ENCODE measurements at regions not wholly inside any gene's neighbourhood (a gene's known extent, or its start where the extent isn't known, plus 50 kb on each side); places are given as distances from the start of the nearest gene placed in this dataset.

DNA sequence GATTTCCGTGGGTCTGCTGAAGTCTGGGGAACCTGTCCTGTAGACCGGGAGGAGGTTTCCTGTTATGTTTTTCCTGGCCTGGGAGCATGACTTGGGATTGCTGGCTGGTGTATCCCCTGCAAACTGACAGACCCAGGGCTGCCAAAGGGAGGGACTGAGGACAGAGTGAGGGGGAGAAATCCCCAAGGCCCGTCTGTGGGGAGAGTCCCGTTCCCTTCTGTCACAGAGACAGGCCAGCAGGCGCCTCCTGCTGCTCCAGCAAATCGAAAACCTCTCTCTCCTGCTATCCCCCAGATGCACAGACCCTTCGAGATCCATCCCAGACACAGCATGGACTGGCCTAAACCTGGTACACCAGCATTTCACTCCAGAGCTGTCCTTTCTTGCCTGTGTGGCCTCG lies 56.2 kb upstream of the ALDH1B1 start:
- Histone ChIP-seq H3K9me2 (replicated peaks; ENCODE audit: insufficient read depth, low read length) (no peaks in the 10 kb centered on the region), H3K9ac (ENCODE audit: low read length) (no peak overlapping the region), H4K20me1 (ENCODE audit: low read depth, low read length) (no peaks in the 10 kb centered on the region), H3K9me3 (ENCODE audit: insufficient read depth, low read length) (no peaks in the 10 kb centered on the region), H3K4me3 (ENCODE audit: insufficient read depth, low read length, poor library complexity, severe bottlenecking) (no peak overlapping the region), H2AFZ (ENCODE audit: low read depth, low read length, severe bottlenecking) (no peak overlapping the region), H3K27ac (ENCODE audit: low read depth, low read length) (no peak overlapping the region), H3F3A (ENCODE audit: insufficient read depth) (no peaks in the 10 kb centered on the region), H3K4me2 (ENCODE audit: low read depth, low read length, poor library complexity, severe bottlenecking) (no peak overlapping the region), H3K36me3 (ENCODE audit: low read length) (no peaks in the 10 kb centered on the region), H3K27me3 (ENCODE audit: low read length) (no peaks in the 10 kb centered on the region), H3K79me2 (ENCODE audit: insufficient read depth, low read length) (no peaks in the 10 kb centered on the region)
- TF ChIP-seq, protein P1, sequence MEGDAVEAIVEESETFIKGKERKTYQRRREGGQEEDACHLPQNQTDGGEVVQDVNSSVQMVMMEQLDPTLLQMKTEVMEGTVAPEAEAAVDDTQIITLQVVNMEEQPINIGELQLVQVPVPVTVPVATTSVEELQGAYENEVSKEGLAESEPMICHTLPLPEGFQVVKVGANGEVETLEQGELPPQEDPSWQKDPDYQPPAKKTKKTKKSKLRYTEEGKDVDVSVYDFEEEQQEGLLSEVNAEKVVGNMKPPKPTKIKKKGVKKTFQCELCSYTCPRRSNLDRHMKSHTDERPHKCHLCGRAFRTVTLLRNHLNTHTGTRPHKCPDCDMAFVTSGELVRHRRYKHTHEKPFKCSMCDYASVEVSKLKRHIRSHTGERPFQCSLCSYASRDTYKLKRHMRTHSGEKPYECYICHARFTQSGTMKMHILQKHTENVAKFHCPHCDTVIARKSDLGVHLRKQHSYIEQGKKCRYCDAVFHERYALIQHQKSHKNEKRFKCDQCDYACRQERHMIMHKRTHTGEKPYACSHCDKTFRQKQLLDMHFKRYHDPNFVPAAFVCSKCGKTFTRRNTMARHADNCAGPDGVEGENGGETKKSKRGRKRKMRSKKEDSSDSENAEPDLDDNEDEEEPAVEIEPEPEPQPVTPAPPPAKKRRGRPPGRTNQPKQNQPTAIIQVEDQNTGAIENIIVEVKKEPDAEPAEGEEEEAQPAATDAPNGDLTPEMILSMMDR (IDR thresholded peaks at IDR 0.05; ENCODE audit: insufficient read depth, low read length, poor library complexity, severe bottlenecking), result no peak
- TF ChIP-seq EZH2phosphoT487 (conservative IDR thresholded peaks at IDR 0.05; ENCODE audit: low read length), result no peak

DNA sequence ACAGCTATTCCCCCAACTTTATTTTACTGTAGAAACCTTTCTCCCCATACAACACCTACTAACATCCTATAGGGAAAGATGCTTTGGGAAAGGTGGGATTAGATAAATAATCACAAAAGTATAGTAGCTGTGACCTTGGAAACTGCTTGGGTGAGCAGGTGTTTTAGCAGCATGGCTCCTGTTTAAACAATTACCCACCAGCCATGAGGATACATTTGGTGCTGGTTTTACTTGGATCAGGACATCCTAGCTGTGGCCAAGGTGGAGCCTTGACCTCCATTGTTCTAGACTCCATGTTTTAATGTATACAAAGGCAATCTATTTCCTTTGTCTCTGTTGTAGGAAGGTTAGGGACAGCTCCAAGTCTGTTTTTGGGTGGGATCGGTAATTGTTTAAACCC lies 56.8 kb upstream of the ALDH1B1 start:
- TF ChIP-seq, protein P1 (IDR thresholded peaks at IDR 0.05; ENCODE audit: insufficient read depth, low read length, poor library complexity, severe bottlenecking), result no peak
- TF ChIP-seq EZH2phosphoT487 (conservative IDR thresholded peaks at IDR 0.05; ENCODE audit: low read length), result no peak
- H3K9ac ChIP-seq (ENCODE audit: low read length), result no peak overlapping the region
- H3K4me3 ChIP-seq (ENCODE audit: insufficient read depth, low read length, poor library complexity, severe bottlenecking), result no peak overlapping the region
- H3K27me3 ChIP-seq (ENCODE audit: low read length), result no peaks in the 10 kb centered on the region
- H4K20me1 ChIP-seq (ENCODE audit: low read depth, low read length), result no peaks in the 10 kb centered on the region
- no peaks in the 10 kb centered on the region for H3K36me3 ChIP-seq (ENCODE audit: low read length)
- H3K4me2 ChIP-seq (ENCODE audit: low read depth, low read length, poor library complexity, severe bottlenecking), result no peak overlapping the region
- no peaks in the 10 kb centered on the region for H3K79me2 ChIP-seq (ENCODE audit: insufficient read depth, low read length)
- no peak overlapping the region for H2AFZ ChIP-seq (ENCODE audit: low read depth, low read length, severe bottlenecking)
- no peaks in the 10 kb centered on the region for H3F3A ChIP-seq (ENCODE audit: insufficient read depth)
- H3K9me2 ChIP-seq (replicated peaks; ENCODE audit: insufficient read depth, low read length), result no peaks in the 10 kb centered on the region
- no peak overlapping the region for H3K27ac ChIP-seq (ENCODE audit: low read depth, low read length)
- no peaks in the 10 kb centered on the region for H3K9me3 ChIP-seq (ENCODE audit: insufficient read depth, low read length)

DNA sequence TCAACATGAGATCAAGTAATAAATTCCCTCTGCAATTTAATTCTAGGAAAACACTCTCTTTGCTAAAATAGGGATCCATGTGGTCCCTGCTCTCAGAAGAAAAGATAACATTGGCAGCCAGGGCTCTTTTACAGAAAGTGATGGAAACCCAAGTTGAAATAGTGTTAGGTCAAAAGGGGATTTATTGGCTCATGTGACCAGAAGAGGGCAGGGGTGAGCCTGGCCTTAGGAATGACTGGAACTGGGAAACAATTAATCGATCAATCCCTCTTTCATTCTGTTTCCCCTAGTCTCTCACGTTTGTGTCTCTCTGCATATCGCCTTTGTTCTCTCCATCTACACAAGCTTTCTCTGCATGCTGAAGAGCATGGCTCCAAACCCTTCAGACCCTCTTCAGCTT lies 58.3 kb upstream of the ALDH1B1 start:
- no peak overlapping the region for H2AFZ ChIP-seq (ENCODE audit: low read depth, low read length, severe bottlenecking)
- no peaks in the 10 kb centered on the region for H3K27me3 ChIP-seq (ENCODE audit: low read length)
- H3K4me2 ChIP-seq (ENCODE audit: low read depth, low read length, poor library complexity, severe bottlenecking), result no peak overlapping the region
- H3K79me2 ChIP-seq (ENCODE audit: insufficient read depth, low read length), result no peaks in the 10 kb centered on the region
- H3K9me2 ChIP-seq (replicated peaks; ENCODE audit: insufficient read depth, low read length), result no peaks in the 10 kb centered on the region
- no peak overlapping the region for H3K4me3 ChIP-seq (ENCODE audit: insufficient read depth, low read length, poor library complexity, severe bottlenecking)
- H3K9me3 ChIP-seq (ENCODE audit: insufficient read depth, low read length), result no peaks in the 10 kb centered on the region
- no peaks in the 10 kb centered on the region for H3K36me3 ChIP-seq (ENCODE audit: low read length)
- H3K27ac ChIP-seq (ENCODE audit: low read depth, low read length), result no peak overlapping the region
- no peaks in the 10 kb centered on the region for H4K20me1 ChIP-seq (ENCODE audit: low read depth, low read length)
- TF ChIP-seq EZH2phosphoT487 (conservative IDR thresholded peaks at IDR 0.05; ENCODE audit: low read length), result no peak
- no peaks in the 10 kb centered on the region for H3F3A ChIP-seq (ENCODE audit: insufficient read depth)
- no peak overlapping the region for H3K9ac ChIP-seq (ENCODE audit: low read length)

DNA sequence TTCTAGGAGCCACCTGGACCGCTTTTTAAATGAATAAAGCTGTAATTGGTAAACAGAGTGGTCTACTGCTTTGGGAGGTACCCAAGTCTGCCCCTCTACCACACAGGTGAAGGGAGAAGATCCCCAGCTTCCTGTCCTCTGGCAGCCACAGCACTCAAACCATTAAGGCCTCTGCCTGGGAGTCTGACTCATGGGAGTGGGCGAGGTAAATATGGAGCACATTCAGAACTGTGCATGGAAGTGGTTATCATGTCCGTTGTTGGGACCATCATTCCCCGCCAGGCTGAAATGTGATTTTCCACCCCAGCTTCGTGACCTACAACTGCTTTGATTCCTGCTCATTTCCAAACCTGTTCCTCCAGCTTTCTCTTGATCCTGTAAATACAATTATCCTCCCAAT lies 59.5 kb upstream of the ALDH1B1 start:
- H3K9ac ChIP-seq (ENCODE audit: low read length), result no peak overlapping the region
- no peak overlapping the region for H3K27ac ChIP-seq (ENCODE audit: low read depth, low read length)
- no peak overlapping the region for H3K4me2 ChIP-seq (ENCODE audit: low read depth, low read length, poor library complexity, severe bottlenecking)
- no peaks in the 10 kb centered on the region for H3K9me3 ChIP-seq (ENCODE audit: insufficient read depth, low read length)
- no peak overlapping the region for H2AFZ ChIP-seq (ENCODE audit: low read depth, low read length, severe bottlenecking)
- no peaks in the 10 kb centered on the region for H3K79me2 ChIP-seq (ENCODE audit: insufficient read depth, low read length)
- H3K27me3 ChIP-seq (ENCODE audit: low read length), result no peaks in the 10 kb centered on the region
- H4K20me1 ChIP-seq (ENCODE audit: low read depth, low read length), result no peaks in the 10 kb centered on the region
- TF ChIP-seq EZH2phosphoT487 (conservative IDR thresholded peaks at IDR 0.05; ENCODE audit: low read length), result no peak
- TF ChIP-seq, protein P1 (IDR thresholded peaks at IDR 0.05; ENCODE audit: insufficient read depth, low read length, poor library complexity, severe bottlenecking), result no peak
- H3K9me2 ChIP-seq (replicated peaks; ENCODE audit: insufficient read depth, low read length), result no peaks in the 10 kb centered on the region
- no peaks in the 10 kb centered on the region for H3F3A ChIP-seq (ENCODE audit: insufficient read depth)
- no peaks in the 10 kb centered on the region for H3K36me3 ChIP-seq (ENCODE audit: low read length)
- no peak overlapping the region for H3K4me3 ChIP-seq (ENCODE audit: insufficient read depth, low read length, poor library complexity, severe bottlenecking)

All from SU-DHL-6 (cell line).